ENCODE measurements at regions not wholly inside any gene's neighbourhood (a gene's known extent, or its start where the extent isn't known, plus 50 kb on each side); places are given as distances from the start of the nearest gene placed in this dataset.

GRCh38 chr10:2263561-2263960, 526.2 kb upstream of the ADARB2 start:
- TF ChIP-seq CTCF (IDR thresholded peaks at IDR 0.05) (no peak), POLR2A (IDR thresholded peaks at IDR 0.05) (no peak)

Data from right lobe of liver (tissue), 4 donors.